CD4-positive, alpha-beta T cell treated with Interleukin-6 for 4 hours (primary cell): ENCODE measurements at regions not wholly inside any gene's neighbourhood (a gene's known extent, or its start where the extent isn't known, plus 50 kb on each side); places are given as distances from the start of the nearest gene placed in this dataset.
"Not testable (repeated sequence)": the region's sequence is repeated elsewhere in the genome, so short reads cannot be mapped to it uniquely, and the experiment has no call there.

Experiments used
- DNase-seq: peaks from one replicate; pipeline ENCODE4 v3.0.0-alpha.2; 2020; ENCODE audit warnings: mixed read lengths

DNA sequence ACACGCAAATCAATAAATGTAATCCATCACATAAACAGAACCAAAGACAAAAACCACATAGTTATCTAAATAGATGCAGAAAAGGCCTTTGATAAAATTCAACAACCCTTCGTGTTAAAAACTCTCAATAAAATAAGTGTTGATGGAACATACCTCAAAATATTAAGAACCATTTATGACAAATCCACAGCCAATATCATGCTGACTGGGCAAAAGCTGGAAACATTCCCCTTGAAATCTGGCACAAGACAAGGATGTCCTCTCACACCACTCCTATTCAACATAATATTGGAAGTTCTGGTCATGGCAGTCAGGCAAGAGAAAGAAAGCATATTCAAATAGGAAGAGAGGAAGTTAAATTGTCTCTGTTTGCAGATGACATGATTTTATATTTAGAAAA lies 1946.3 kb upstream of the CDH9 start:
- no peak for DNase-seq

DNA sequence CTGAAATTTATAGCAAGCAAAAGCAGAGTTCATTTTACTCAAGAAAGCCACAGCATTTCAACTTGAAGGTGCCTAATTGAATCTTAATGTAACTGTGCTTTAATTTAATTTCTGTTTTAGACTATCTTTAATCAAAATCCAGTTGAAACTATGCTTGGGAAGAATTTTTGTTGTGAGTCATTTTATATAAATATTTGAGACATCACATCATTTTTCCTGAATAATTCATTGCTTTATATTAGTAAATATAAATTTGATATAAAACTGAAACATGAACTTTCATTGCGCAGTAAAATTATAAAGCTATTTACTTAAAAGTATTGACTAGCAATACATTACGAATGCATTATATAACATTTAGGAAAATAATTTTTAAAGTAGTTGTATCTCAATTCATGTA lies 1937.1 kb upstream of the CDH9 start:
- DNase-seq, result no peak

DNA sequence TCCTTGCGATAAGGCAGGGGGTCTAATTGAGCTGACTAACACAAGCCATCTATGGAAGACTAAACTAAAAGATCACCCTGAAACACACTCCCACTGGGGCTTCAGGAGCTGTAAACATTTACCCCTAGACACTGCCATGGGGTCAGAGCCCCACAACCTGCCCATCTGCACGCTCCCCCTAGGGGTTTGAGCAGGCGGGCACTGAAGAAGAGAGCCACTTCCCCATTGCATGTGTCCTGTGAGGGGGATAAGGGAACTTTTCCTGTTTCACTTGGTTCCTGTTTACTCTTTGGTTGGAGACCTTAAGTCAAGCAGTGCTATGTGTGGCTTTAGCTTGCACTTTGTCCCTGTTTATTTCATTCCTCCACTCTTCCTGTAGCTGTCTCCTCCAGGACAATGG lies 1929.5 kb upstream of the CDH9 start:
- DNase-seq, result no peak

DNA sequence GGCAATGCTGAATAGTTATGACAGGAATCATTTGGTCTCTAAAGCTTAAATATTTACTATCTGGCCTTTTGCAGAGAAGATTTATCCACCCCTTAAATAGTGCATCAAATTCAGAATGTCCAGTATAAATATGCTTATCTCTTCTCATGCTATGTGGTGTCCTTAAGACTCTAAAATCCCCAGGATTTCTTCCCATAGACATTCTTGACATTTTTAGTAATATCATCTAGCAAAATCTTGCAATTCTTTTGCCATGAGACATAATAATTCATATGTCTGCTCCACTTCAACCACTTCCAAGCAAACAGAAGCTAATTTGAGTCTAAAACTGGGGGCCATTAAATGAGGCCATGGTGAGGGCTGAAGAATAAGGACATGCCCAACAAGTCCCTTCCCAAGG lies 1923.4 kb upstream of the CDH9 start:
- no peak for DNase-seq

DNA sequence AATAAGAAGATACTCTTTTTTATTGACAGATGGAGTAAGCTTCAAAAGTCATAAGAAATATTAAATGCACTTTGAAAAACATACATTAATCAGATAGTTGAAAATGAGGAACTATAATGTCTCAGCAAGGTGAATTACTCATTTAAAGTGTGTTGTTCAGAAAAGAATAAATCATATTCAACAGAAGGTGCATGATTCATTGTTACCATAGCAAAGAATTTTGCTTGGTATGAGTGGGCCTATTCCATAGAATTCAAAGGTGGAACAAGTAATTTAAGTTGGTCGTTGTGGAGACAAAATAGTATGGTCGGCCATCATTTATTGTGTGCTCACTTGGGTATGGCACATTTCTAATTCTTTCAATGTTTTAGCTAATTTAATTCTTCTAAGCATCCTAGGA lies 1920.2 kb upstream of the CDH9 start:
- no peak for DNase-seq

DNA sequence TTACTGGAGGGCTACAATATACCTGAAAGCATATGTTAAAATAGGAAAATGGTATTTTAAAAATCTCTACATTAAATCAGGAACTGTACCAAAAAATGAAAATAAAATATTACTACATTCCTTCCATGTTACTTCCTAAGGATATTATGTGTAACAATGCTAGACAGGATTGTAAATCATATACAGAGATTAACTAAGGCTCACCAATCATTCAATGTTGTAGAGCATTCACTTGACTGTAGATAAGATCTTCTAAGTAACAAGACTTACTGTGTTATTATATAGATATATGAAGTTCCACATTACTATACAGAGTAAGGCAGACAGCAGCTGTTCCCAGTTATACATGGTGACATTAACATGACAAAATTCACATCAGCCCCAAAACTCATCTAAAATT lies 1919.1 kb upstream of the CDH9 start:
- no peak for DNase-seq

DNA sequence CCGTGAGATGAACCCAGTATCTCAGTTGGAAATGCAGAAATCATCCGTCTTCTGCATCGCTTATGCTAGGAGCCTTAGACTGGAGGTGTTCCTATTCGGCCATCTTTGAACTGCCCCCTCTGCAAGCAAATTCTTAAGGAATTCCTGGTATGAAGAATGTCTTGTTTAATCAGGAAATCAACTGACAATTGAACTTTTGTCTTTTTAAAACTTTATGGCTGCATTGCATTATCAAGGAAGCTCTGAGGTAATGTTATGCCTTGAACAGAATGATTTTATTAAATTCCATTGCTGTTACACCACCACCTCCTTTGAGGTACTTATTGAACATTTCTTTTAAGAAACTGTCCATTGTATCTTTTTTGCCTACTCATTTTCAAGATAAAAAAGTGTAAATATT lies 1915.7 kb upstream of the CDH9 start:
- no peak for DNase-seq

DNA sequence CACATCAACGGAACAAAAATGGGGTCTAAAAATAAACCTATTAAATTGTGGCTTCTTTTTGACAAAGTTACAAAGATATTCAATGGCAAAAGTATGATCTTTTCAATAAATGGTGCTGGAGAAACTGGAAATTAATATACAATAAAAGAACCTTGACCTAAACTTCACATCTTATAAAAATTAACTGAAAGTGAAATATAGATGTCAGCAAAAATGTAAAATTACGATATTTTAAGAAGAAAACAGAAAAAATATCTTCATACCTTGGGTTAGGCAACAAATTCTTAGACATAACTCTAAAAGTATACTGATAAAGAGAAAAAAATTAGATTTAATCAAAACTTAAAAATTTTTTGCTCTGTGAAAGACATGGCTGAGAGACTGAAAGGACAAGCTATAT lies 1909.5 kb upstream of the CDH9 start:
- no peak for DNase-seq

DNA sequence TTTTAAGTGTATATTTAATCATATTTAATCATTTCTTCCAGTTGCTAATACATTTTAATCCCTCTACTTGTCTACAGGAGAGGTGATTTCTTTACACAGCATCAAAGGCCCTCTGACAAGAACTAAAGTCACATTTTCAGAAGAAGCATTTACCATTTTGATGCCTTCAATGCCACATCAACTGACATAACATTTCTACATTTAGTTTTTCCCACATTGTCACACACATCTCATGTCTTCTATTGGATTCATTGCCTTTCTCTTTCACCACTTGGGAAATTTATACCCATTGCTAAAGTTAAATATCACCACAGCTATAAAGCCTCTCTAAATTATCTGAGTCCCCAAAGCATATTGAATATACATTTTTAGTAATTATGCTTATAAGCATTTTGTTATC lies 1907.5 kb upstream of the CDH9 start:
- DNase-seq, result no peak

DNA sequence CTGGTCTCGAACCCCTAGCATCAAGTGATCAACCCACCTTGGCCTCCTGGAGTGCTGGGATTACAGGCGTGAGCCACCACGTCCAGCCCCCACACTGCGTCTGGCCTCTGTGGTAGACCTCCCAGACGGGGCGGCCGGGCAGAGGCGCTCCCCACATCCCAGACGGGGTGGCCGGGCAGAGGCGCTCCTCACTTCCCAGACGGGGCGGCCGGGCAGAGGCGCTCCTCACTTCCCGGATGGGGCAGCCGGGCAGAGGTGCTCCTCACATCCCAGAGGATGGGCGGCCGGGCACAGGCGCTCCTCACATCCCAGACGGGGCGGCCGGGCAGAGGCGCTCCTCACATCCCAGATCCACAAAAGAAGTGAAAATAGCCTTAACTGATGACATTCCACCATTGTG lies 1891.0 kb upstream of the CDH9 start:
- DNase-seq, result not testable (repeated sequence)

DNA sequence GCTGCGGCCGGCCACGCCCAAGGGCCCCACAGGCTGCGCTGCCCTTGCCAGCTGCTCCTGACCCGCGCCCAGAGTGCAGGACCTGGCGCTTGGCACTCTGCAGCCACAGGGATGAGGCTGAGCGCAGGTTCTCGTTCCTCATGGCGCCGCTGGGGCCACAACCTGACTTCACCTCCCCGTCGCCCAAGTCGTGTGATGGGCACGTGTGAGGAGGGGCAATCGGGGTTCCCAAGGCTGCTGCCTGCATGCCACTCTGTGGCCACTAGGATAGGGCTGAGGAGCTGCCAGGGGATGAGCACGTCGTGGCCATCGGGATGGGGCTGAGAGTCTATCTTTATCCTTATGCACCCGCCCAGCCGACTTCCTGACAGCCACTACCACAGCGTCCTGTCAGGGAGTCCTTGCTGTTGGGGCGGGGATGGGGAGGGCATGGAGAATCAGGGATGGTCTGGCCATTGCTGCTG lies 1890.0 kb upstream of the CDH9 start:
- not testable (repeated sequence) for DNase-seq

DNA sequence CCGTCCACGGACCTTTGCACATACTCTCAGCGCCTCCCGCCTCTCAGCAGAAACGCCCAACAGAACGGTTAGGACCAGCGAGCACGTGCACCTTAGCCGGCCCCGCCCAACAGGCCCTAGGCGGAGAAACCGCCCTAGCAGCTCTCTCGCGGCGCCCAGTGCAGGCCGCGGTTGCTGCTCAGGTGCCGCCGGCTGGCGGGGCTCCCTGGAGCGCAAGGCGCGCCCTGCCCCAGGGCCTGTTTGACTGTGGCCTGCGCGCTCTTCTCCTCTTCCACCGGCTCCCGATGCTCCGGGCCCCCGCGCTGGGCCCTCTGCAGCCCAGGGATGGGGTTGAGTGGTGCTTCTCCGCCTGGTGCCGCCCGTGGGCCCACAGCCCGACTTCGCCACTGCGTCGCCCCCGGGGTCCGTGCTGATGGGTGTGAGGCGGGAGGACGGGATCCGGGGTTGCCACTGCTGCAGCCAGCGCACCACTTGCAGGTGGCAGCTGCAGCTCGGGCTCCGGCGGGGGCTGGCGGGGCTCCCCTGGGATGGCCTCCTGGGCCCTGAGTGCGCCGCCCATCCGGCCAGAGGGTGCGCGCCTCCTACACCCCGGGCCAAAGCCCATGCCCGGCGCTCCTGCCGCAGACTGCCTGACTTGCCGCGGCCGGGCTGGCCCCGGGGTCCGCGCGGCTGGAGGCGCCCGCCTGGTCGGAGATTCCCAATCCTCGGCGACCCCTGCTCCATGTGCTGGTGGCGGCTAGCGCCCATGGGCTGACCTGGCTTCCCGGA lies 1889.4 kb upstream of the CDH9 start:
- DNase-seq, result no peak

DNA sequence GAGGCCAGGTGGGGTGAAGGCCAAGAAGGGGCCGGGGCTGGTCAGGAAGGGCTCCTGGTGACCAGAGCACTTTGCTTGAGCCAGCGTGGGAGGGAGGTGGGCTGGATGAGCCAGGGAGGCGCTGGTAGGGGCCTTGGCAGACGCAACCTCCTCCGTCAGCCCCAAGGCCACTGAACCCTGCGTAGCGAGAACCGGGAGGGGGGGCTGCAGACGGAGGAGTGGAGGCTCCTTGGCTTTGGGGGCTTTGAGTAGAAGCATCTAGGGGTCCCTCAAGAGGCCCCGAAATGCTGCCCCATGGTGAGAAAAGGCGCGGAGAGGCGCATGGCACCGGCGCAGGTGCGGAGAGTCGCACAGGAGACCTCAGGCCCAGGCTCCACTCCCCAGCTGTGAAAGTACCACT lies 1888.0 kb upstream of the CDH9 start:
- DNase-seq, result no peak

DNA sequence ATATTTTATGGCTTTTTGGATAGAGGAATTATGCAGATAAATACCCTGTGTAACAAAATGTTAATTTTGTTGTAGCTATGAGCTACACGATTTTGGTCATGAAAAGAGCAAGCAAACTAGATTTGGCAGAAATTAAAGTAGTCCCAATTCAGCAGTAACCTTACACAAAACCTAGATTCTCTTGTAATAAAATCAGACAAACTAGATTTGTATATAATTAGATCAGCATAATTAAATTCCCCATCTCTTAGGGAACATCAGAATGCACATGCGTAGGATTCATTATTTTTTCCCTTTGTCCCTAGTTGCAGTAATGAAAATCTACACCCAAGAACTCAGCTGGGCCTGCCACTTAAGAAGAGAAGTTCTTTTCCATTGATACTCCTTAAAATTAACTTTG lies 1879.2 kb upstream of the CDH9 start:
- DNase-seq, result no peak

DNA sequence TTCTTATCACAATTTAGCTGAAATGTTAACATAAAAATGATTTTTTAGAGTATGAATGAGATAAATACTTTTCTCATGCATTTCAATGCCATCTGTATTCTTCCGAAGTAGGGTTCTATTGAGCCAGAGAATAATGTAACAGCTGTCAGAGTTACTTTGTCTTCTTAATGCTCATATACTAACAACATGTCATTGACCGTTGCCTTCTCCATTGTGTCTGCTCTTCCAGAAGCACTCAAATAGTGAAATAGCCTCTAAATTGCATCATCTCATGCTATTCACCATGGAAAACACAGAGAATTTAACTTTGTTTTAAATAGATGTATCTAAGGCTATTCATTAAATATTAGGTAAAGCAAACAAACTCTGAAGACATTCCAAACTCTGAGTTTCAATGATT lies 1875.9 kb upstream of the CDH9 start:
- DNase-seq, result no peak

DNA sequence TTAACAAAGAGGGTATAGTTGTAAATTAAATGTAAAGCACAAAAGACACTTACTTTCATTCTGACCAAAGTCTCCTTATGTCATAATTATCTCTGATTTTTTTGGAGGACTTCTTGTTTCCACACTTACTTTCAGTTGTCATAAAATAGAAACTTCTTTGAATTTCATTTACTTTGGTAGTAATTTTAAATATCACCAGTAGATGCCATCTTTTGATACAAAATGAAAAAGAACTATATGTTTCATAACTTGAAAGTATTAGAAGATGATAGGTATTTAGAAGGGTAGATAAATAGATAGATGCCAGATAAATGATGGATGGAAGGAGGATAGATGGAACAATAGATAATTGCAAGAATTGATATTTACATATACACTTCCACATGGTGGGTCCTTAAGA lies 1865.3 kb upstream of the CDH9 start:
- no peak for DNase-seq

DNA sequence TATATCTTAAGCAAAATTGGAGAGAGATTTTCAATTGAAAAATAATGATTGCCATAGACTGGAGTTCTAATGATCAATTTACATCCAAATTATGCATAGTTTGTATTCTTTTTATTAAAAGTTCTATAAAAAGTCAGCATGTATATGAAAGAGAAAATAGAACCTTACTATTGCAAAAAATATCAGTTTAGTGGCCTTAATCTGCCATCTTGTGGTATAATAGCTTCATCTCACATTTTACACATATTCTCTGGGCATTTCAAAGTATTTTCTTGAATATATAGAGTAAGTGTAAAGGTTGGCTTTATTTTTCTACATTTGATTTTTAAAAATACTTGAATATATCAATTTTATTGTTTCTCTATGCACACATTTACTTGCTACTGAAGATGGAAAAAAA lies 1858.6 kb upstream of the CDH9 start:
- DNase-seq, result no peak

DNA sequence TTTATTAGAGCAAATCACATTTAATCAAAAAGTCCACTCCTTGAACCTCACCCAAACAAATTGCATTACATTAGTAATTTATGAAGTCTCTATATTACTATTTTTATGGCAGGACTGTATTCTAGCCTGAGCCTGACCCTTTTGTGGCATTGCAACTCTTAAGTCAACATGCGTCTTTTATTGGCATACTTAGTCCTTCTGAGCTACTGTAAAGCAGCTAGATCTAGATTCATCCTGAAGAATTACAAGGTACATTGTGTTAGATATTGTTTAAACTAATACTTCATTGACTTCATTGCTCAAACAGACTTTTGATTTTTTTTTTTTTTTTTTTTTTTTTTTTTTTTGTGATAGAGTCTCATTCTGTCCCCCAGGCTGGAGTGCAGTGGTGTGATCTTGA lies 1842.5 kb upstream of the CDH9 start:
- DNase-seq, result no peak

DNA sequence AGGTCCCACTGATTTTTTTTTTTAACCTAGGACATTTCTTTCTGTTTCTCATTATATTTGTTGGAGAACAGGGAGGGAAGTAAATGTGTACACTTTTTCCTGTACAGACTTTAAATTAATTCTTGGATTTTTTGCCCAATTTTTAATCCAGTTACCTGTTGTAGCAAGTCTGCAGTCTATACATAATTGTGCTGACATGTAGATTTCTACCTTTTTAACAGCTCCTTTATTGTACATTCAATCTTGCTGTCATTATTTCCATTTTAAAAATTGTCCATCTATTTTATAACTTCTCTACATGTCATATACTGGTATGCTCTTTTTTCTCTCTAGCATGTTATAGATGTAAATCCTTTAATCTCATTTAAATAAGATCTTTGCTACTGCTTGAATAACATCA lies 1838.7 kb upstream of the CDH9 start:
- DNase-seq, result no peak

DNA sequence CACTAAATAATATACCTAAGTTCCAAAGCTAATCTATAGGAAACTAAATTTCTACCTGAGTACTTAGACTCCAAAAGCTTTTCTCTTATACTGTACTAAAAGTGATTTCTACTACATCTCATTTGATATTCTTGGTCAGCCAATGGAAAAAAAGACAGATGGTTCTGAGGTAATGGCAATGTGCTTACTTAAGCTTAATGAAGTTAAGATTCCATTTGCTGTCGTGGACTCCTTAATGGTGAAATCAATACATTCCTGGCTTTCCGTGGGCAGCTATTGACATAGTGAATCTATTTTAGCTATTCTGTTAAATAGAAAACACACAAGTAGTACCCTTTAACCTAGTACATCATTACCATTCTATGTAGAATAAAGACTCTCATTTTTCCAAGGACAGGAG lies 1825.6 kb upstream of the CDH9 start:
- DNase-seq, result no peak

DNA sequence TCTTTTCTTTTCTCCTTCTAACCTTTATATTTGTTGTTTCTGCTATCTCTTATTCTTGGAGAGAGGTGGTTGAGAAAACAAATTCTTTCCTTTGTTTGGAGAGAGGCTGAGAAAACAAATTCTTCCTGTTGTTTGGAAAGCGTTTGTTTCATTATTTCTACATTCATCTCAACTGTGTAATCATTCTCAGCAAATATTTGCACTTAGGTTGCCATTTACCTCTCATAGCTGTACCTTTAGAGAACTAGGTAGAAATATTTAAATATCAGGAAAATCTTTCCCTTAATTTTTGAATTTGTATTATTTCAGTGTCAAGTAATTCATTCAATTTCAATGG lies 1824.4 kb upstream of the CDH9 start:
- no peak for DNase-seq

DNA sequence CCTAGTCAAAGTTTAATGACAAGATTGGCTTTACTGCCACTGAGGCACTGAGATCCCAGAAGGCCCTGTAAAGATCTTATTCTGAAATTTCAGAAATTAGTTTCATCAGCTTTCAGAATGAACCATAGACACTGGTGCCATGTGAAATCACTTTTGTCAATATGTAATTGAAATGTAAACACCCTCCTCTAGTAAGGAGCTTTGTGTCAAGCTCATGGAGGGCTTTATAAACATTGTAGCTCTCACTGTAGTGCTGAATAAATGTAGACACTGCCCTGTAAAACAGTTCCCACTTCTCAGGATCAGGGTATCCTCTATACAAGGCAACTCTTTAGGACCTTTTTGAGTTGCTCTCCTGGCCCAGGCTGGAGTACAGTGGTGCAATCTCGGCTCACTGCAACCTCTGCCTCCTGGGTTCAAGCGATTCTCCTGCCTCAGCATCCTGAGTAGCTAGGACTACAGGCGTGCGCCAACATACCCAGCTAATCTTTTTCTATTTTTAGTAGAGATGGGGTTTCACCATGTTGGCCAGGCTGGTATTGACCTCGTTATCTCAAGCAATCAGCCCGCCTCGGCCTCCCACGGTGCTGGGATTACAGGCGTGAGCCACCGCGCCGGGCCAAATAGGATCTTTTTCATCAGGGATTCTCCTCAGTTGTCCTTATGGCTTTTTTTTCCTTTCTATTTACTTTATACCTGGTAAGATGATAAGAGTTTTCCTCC lies 1823.9 kb upstream of the CDH9 start:
- no peak for DNase-seq

DNA sequence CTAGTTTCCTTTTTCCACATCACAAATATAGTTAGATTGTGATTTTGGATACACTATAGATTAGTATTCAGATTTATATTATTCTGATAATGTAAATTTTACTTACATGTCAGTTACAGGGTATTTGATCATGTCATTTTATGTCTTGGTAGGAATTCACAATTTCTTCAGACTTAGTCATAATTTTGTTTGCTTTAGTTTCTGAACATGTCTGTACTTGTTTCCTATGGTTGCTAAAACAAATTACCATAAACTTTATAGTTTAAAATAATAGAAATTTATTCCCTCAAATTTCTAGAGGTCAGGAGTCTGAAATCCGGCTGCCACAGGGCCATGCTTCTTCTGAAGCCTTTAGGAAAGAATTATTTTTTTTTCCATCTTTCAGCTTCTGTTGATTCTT lies 1817.2 kb upstream of the CDH9 start:
- no peak for DNase-seq

DNA sequence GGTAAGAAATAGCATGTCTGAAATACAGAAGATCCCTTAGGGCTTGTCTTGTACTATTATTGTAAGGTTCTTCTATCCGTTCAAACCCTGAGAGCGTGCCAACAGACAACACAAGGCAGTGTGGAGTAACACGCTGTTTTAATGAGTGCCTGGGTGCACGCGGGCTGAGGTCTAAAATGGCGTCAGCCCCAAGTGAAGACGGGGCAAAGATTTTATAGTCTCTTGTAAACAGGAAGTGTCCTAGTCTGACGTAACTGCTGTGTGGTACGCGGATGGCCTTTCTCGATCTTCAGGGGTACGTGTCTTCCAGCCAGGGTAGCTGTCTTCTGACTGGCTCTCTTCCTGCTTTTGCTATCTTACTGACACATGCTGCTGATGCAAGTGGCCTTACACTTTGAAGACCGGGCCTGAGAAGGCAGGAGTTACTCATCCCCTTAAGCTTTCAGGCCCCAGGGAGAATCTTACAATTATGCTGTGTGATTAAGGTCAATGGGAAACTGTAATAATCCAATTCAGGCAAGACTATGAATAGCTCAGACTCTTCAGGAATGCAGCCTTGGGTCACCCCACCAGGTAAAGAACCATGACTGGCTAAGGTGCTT lies 1812.0 kb upstream of the CDH9 start:
- no peak for DNase-seq

DNA sequence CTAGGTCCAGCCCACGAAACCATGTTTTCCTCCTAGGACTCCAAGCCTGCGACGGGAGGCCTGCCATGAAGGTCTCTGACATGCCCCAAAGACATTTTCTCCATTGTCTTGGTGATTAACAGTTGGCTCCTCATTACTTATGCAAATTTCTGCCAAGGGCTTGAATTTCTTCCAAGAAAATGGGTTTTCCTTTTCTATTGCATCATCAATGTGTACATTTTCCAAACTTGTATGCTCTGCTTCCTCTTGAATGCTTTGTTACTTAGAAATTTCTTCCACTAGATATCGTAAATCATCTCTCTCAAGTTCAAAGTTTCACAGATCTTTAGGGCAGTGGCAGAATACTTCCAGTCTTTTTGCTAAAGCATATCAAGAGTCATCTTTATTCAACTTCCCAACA lies 1792.7 kb upstream of the CDH9 start:
- no peak for DNase-seq
